NCI-H748 treated with DMSO at 0.1 percent for 48 hours (cell line): ENCODE measurements at regions not wholly inside any gene's neighbourhood (a gene's known extent, or its start where the extent isn't known, plus 50 kb on each side); places are given as distances from the start of the nearest gene placed in this dataset.
"Not testable (repeated sequence)": the region's sequence is repeated elsewhere in the genome, so short reads cannot be mapped to it uniquely, and the experiment has no call there.

Source experiments
- DNase-seq: peaks from one replicate; lab custom pipeline; 2025; lab: John Stamatoyannopoulos, UW

GRCh38 chr3:194880940-194881925 lies 195.6 kb downstream of the FAM43A start:
- DNase-seq: no peak

- DNase-seq: no peak
Measured at GRCh38 chr3:194884649-194885315, 199.1 kb downstream of the FAM43A start.

- no peak for DNase-seq
Measured at GRCh38 chr3:194885766-194886165, 200.1 kb downstream of the FAM43A start.

- no peak for DNase-seq
Measured at GRCh38 chr3:194886836-194887235, 201.2 kb downstream of the FAM43A start.

GRCh38 chr3:194888062-194888461 lies 202.4 kb downstream of the FAM43A start:
- DNase-seq: not testable (repeated sequence)

GRCh38 chr3:194888916-194889315 lies 203.2 kb downstream of the FAM43A start:
- no peak for DNase-seq

GRCh38 chr3:194890091-194890490 lies 204.4 kb downstream of the FAM43A start:
- no peak for DNase-seq

GRCh38 chr3:194893121-194893987 lies 207.7 kb downstream of the FAM43A start:
- DNase-seq: no peak

GRCh38 chr3:194894538-194894937 lies 208.9 kb downstream of the FAM43A start:
- no peak for DNase-seq

GRCh38 chr3:194900854-194901522 lies 215.3 kb downstream of the FAM43A start:
- no peak for DNase-seq

- DNase-seq: not testable (repeated sequence)
Measured at GRCh38 chr3:194903447-194903846, 217.8 kb downstream of the FAM43A start.

GRCh38 chr3:194904999-194905398 lies 219.3 kb downstream of the FAM43A start:
- not testable (repeated sequence) for DNase-seq

- DNase-seq: no peak
Measured at GRCh38 chr3:194905696-194906095, 220.0 kb downstream of the FAM43A start.

GRCh38 chr3:194906229-194906629 lies 220.5 kb downstream of the FAM43A start:
- DNase-seq: no peak

- DNase-seq: no peak
Measured at GRCh38 chr3:194906970-194907629, 221.4 kb downstream of the FAM43A start.

GRCh38 chr3:194907811-194908210 lies 222.1 kb downstream of the FAM43A start:
- no peak for DNase-seq

GRCh38 chr3:194908496-194908895 lies 222.8 kb downstream of the FAM43A start:
- no peak for DNase-seq

GRCh38 chr3:194908972-194909371 lies 223.3 kb downstream of the FAM43A start:
- DNase-seq: no peak

- no peak for DNase-seq
Measured at GRCh38 chr3:194910414-194910984, 224.8 kb downstream of the FAM43A start.

GRCh38 chr3:194913316-194913715 lies 227.6 kb downstream of the FAM43A start:
- DNase-seq: no peak

GRCh38 chr3:194924889-194925288 lies 239.2 kb downstream of the FAM43A start:
- DNase-seq: not testable (repeated sequence)
